PC-9 (cell line): ENCODE measurements at regions not wholly inside any gene's neighbourhood (a gene's known extent, or its start where the extent isn't known, plus 50 kb on each side); places are given as distances from the start of the nearest gene placed in this dataset.

Source experiments
- BruUV-seq: library from RNA; stranded (reverse); fragments of 400-500 nt; replicated peaks from 2 replicates; lab custom pipeline; 2021; lab: Mats Ljungman, UMichigan
- CTCF ChIA-PET: fragments of 300-600 bp; sonication (Branson Sonifier 250); formaldehyde crosslinking; loops from one replicate; lab custom pipeline; 2022; ENCODE audit warnings: antibody characterized with exemption; lab: Charles Lee
- POLR2A ChIA-PET: fragments of 300-600 bp; sonication (Branson Sonifier 250); formaldehyde crosslinking; loops from one replicate; lab custom pipeline; 2022; ENCODE audit warnings: antibody characterized with exemption; ENCODE audit not compliant: unreplicated experiment; lab: Charles Lee
- DNase-seq, 2 experiments: peaks; one replicate each; pipeline versions ENCODE4 v3.0.0 to v3.0.0-alpha.2; 2015 to 2022; ENCODE audit warnings: mixed read lengths in 1 of 2
- H2AFZ ChIP-seq: fragments of 200-600 bp; sonication (generic); 2 replicates; pipeline ENCODE4 v1.8.1; 2017; ENCODE audit warnings: antibody characterized with exemption
- H3F3A ChIP-seq: fragments of 200-600 bp; sonication (generic); 2 replicates; pipeline ENCODE4 v1.8.1; 2017; ENCODE audit warnings: antibody characterized with exemption, mild to moderate bottlenecking, low read depth; ENCODE audit not compliant: insufficient read depth
- H3K27ac ChIP-seq: fragments of 200-600 bp; sonication (generic); 2 replicates; pipeline ENCODE4 v1.6.1; 2016; ENCODE audit warnings: mixed run types
- H3K27me3 ChIP-seq: fragments of 200-600 bp; sonication (generic); 2 replicates; pipeline ENCODE4 v1.6.1; 2016; ENCODE audit warnings: low read depth, mixed run types; ENCODE audit not compliant: insufficient read depth
- H3K36me3 ChIP-seq: fragments of 200-600 bp; sonication (generic); 2 replicates; pipeline ENCODE4 v1.6.1; 2016; ENCODE audit warnings: low read depth, mixed run types
- H3K4me1 ChIP-seq: fragments of 200-600 bp; sonication (generic); replicated peaks from 2 replicates; pipeline ENCODE4 v1.6.1; 2016; ENCODE audit warnings: mixed run types; ENCODE audit not compliant: insufficient read depth
- H3K4me2 ChIP-seq: fragments of 200-600 bp; sonication (generic); 2 replicates; pipeline ENCODE4 v1.6.1; 2017; ENCODE audit warnings: mixed run types
- H3K4me3 ChIP-seq: fragments of 200-600 bp; sonication (generic); 2 replicates; pipeline ENCODE4 v1.6.1; 2016; ENCODE audit warnings: mixed run types
- H3K79me2 ChIP-seq: fragments of 200-600 bp; sonication (generic); 2 replicates; pipeline ENCODE4 v1.6.1; 2017; ENCODE audit warnings: low read depth, mixed run types
- H3K9me2 ChIP-seq: fragments of 200-600 bp; sonication (generic); 2 replicates; pipeline ENCODE4 v1.8.1; 2017; ENCODE audit warnings: mild to moderate bottlenecking; ENCODE audit not compliant: insufficient read depth
- H3K9me3 ChIP-seq: fragments of 200-600 bp; sonication (generic); 2 replicates; pipeline ENCODE4 v1.8.1; 2016; ENCODE audit warnings: low read depth; ENCODE audit not compliant: insufficient read depth
- H4K20me1 ChIP-seq: fragments of 200-600 bp; sonication (generic); 2 replicates; pipeline ENCODE4 v1.8.1; 2017; ENCODE audit not compliant: insufficient read depth
- CTCF ChIP-seq: fragments of 200-600 bp; sonication (generic); conservative IDR thresholded peaks from 2 replicates; pipeline ENCODE4 v1.6.1; 2017; ENCODE audit warnings: mixed run types, antibody characterized with exemption, mild to moderate bottlenecking, moderate library complexity
- EZH2 ChIP-seq: fragments of 200-600 bp; sonication (generic); IDR thresholded peaks from 2 replicates; pipeline ENCODE4 v1.8.0; 2017; ENCODE audit warnings: antibody characterized with exemption, low read depth
- intact Hi-C: fragments of 100-400 bp; cut with micrococcal nuclease; formaldehyde crosslinking; loops from one replicate; pipeline ENCODE4 v1.10.0; 2022; ENCODE audit not compliant: unreplicated experiment

- TF ChIP-seq CTCF (no peak), EZH2 (no peak)
- H3F3A ChIP-seq = no peaks in the 10 kb centered on the region
- no peak for DNase-seq
Measured at GRCh38 chr10:124323806-124324205, 94.9 kb downstream of the OAT start.

GRCh38 chr10:124323111-124323725 lies 95.5 kb downstream of the OAT start:
- H3K9me2 ChIP-seq = no peaks in the 10 kb centered on the region
- H3K27me3 ChIP-seq = no peaks in the 10 kb centered on the region
- H4K20me1 ChIP-seq = no peaks in the 10 kb centered on the region
- intact Hi-C loops = no loop called here
- no TSS peak for BruUV-seq
- no peak overlapping the region for H3K27ac ChIP-seq
- no peak overlapping the region for H3K4me3 ChIP-seq
- no peak for DNase-seq
- H3F3A ChIP-seq = no peaks in the 10 kb centered on the region
- no peaks in the 10 kb centered on the region for H3K9me3 ChIP-seq
- ChIA-PET POLR2A (no interaction called here), CTCF (no interaction called here)
- no peak for TF ChIP-seq CTCF
- TF ChIP-seq EZH2 = no peak
- H3K79me2 ChIP-seq = no peaks in the 10 kb centered on the region
- no peak overlapping the region for H2AFZ ChIP-seq
- H3K36me3 ChIP-seq = no peaks in the 10 kb centered on the region
- no peaks in the 10 kb centered on the region for H3K4me1 ChIP-seq
- H3K4me2 ChIP-seq = no peak overlapping the region

More at GRCh38 chr10:124323806-124324205, 94.9 kb downstream of the OAT start:
- Histone ChIP-seq H3K27me3 (no peaks in the 10 kb centered on the region), H3K4me2 (no peak overlapping the region), H3K79me2 (no peaks in the 10 kb centered on the region), H3K9me2 (no peaks in the 10 kb centered on the region), H3K9me3 (no peaks in the 10 kb centered on the region), H3K4me1 (no peaks in the 10 kb centered on the region), H3K4me3 (no peak overlapping the region), H3K27ac (no peak overlapping the region), H3K36me3 (no peaks in the 10 kb centered on the region), H4K20me1 (no peaks in the 10 kb centered on the region), H2AFZ (no peak overlapping the region)
- no TSS peak for BruUV-seq
- intact Hi-C loops = no loop called here
- POLR2A ChIA-PET = no interaction called here
- CTCF ChIA-PET = no interaction called here

GRCh38 chr10:124322191-124322980 lies 96.3 kb downstream of the OAT start:
- H2AFZ ChIP-seq = no peak overlapping the region
- intact Hi-C loops = no loop called here
- no peaks in the 10 kb centered on the region for H3K27me3 ChIP-seq
- H4K20me1 ChIP-seq = no peaks in the 10 kb centered on the region
- H3F3A ChIP-seq = no peaks in the 10 kb centered on the region
- no peak for DNase-seq
- no peaks in the 10 kb centered on the region for H3K4me1 ChIP-seq
- H3K4me3 ChIP-seq = no peak overlapping the region
- no peaks in the 10 kb centered on the region for H3K9me3 ChIP-seq
- no peak for TF ChIP-seq CTCF
- no peak for TF ChIP-seq EZH2
- no TSS peak for BruUV-seq
- H3K27ac ChIP-seq = no peak overlapping the region
- H3K36me3 ChIP-seq = no peaks in the 10 kb centered on the region
- no peak overlapping the region for H3K4me2 ChIP-seq
- no peaks in the 10 kb centered on the region for H3K79me2 ChIP-seq
- H3K9me2 ChIP-seq = no peaks in the 10 kb centered on the region
- ChIA-PET CTCF (no interaction called here), POLR2A (no interaction called here)
